ENCODE measurements at regions not wholly inside any gene's neighbourhood (a gene's known extent, or its start where the extent isn't known, plus 50 kb on each side); places are given as distances from the start of the nearest gene placed in this dataset.
"Not testable (repeated sequence)": the region's sequence is repeated elsewhere in the genome, so short reads cannot be mapped to it uniquely, and the experiment has no call there.

GRCh38 chr20:47447350-47448296 lies 54.1 kb upstream of the NCOA3 start:
- DNase-seq; H3K27ac Mint-ChIP-seq; H3K27me3 Mint-ChIP-seq; H3K4me1 Mint-ChIP-seq; H3K9me3 Mint-ChIP-seq; H3K4me3 Mint-ChIP-seq; H3K36me3 Mint-ChIP-seq (ENCODE audit: low read depth); POLR2A ChIA-PET: not testable (repeated sequence)
- CTCF ChIA-PET, result interaction anchor here (0.6 to 1.8 kb wide), 5 partner anchors 9 to 1978 kb away, joined by 3 to 5 read pairs (median 4); partner anchors contain the start of gene WFDC2

- Mint-ChIP-seq H3K36me3 (ENCODE audit: low read depth) (peaks cover 2% of the 10 kb centered on the region), H3K4me3 (no peak overlapping the region), H3K27ac (no peak overlapping the region), H3K27me3 (no peaks in the 10 kb centered on the region), H3K4me1 (peaks cover 13% of the 10 kb centered on the region), H3K9me3 (peaks cover 2% of the 10 kb centered on the region)
- CTCF ChIA-PET, result interaction anchor here (0.8 to 1.8 kb wide), 2 partner anchors 8 to 24 kb away, joined by 3 to 5 read pairs; no protein-coding TSS in a partner anchor
- POLR2A ChIA-PET, result no interaction called here
- no peak for DNase-seq
These were observed 53.3 kb upstream of the NCOA3 start for GRCh38 chr20:47448429-47448828.

DNA sequence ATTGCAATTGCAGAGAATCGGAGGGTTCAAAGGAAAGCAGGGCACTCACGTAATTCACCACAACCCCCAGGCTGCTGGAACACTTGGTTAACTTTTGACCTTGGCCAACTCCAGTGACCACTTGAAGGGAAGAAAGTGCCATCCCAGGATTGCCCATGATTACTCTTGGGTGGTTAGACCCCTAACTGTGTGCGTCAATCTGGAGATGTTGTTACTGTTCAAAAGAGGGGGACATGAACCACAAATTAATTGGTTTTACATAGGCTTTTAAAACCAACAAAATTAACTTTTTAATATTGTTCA lies 50.1 kb upstream of the NCOA3 start:
- Mint-ChIP-seq H3K27me3 (no peaks in the 10 kb centered on the region), H3K4me3 (no peak overlapping the region), H3K4me1 (peaks cover 37% of the 10 kb centered on the region), H3K36me3 (ENCODE audit: low read depth) (peaks cover 2% of the 10 kb centered on the region), H3K27ac (no peak overlapping the region), H3K9me3 (peaks cover 2% of the 10 kb centered on the region)
- DNase-seq, result no peak
- POLR2A ChIA-PET, result no interaction called here
- CTCF ChIA-PET, result no interaction called here

All from activated CD4-positive, alpha-beta T cell treated with anti-CD3 and anti-CD28 coated beads, Interleukin-2, amount 10 ng/mL, durations not matched to agents 7 days and 5 days (primary cell).